ENCODE measurements at regions not wholly inside any gene's neighbourhood (a gene's known extent, or its start where the extent isn't known, plus 50 kb on each side); places are given as distances from the start of the nearest gene placed in this dataset.

- TF ChIP-seq, protein P1, sequence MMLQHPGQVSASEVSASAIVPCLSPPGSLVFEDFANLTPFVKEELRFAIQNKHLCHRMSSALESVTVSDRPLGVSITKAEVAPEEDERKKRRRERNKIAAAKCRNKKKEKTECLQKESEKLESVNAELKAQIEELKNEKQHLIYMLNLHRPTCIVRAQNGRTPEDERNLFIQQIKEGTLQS (IDR thresholded peaks at IDR 0.05) = 0 out of 2 replicates have a peak, but pooled peaks have one; percentile 33
- TF ChIP-seq, protein P1 (CRISPR knock-in tag; conservative IDR thresholded peaks at IDR 0.05) = no peak
- TF ChIP-seq CREM (IDR thresholded peaks at IDR 0.05; ENCODE audit: low read depth) = peak; percentile 54; the same call in 1 of the 2 replicates
These were observed 355.3 kb downstream of the INSIG2 start (continued) for GRCh38 chr2:118443596-118443995.

DNA sequence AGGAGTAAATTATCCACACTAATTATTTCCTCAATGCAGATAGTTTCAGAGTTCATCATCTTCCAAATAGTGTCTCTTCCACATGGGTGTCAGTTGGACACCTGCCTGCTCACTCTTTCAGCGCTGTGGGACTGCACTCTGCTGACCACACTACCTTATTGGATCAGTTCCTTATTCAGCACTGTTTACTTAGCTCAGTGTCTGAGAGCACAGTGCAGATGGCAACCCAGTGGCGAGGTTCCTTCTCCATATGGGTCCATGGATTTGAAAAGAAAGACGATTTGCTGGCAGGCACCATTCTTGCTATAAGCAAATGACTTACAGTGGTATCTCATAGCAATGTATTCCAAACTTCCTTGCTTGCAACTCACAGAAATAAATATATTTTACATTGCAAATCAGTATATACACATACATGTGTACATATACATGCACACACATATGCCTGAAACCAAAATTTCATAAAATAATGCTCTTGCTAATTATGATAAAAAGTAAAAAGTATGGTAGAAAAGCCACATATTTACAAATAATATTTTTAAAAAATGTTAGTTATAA, 354.8 kb downstream of the INSIG2 start:
- Histone ChIP-seq H3K9me3 (replicated peaks; ENCODE audit: control insufficient read depth, insufficient read depth, low read depth, low read length) (no peaks in the 10 kb centered on the region; the same call in 1 of the 2 replicates), H2AFZ (ENCODE audit: low read depth, low read length) (no peak overlapping the region), H3K27ac (ENCODE audit: extremely low read depth, low read depth, low read length) (no peak overlapping the region), H3K36me3 (ENCODE audit: control insufficient read depth, insufficient read depth, low read length) (no peaks in the 10 kb centered on the region), H3K4me3 (no peak overlapping the region), H3K79me2 (ENCODE audit: control insufficient read depth, insufficient read depth, low read length) (no peaks in the 10 kb centered on the region), H4K20me1 (replicated peaks; ENCODE audit: control insufficient read depth, insufficient read depth, low read length) (no peaks in the 10 kb centered on the region), H3K27me3 (ENCODE audit: control insufficient read depth in 2 of 2, insufficient read depth in 2 of 2, low read length in 2 of 2) (no peaks in the 10 kb centered on the region), H3K9me1 (ENCODE audit: control insufficient read depth, insufficient read depth, low read length) (no peaks in the 10 kb centered on the region), H3K4me1 (replicated peaks in 1 of 2; ENCODE audit: control insufficient read depth in 2 of 2, insufficient read depth in 2 of 2, low read length in 2 of 2) (no peaks in the 10 kb centered on the region), H3K9ac (ENCODE audit: insufficient read depth in 1 of 2, low read depth in 2 of 2, low read length in 2 of 2) (no peak overlapping the region), H3K4me2 (ENCODE audit: insufficient read depth, low read length) (no peak overlapping the region)
- DNase-seq (ENCODE audit: extremely low read depth in 1 of 4, low spot score in 3 of 4) (no peak), ATAC-seq (0 out of 3 replicates have a peak, but pooled peaks have one; percentile 34), FAIRE-seq (no peak)
- intact Hi-C loops (cut with micrococcal nuclease) = no loop called here
- ChIA-PET POLR2A (no interaction called here), CTCF (ENCODE audit: low intra/inter-chr PET ratio) (no interaction called here)
- in situ Hi-C loops (cut with MboI) = no loop called here
- no TSS peak for BruUV-seq (replicated peaks)
- 0% methylated on average over 3 of the region's 3 CpGs for WGBS (ENCODE audit: insufficient coverage, low coverage, missing lambda C conversion rate)
- TF ChIP-seq RFX5 (IDR thresholded peaks at IDR 0.05; ENCODE audit: low read depth, low read length) = no peak
- no peak for TF ChIP-seq CSDE1 (IDR thresholded peaks at IDR 0.05)
- no peak for TF ChIP-seq PURB (CRISPR knock-in tag; IDR thresholded peaks at IDR 0.05; ENCODE audit: low read depth)
- TF ChIP-seq, protein P2, sequence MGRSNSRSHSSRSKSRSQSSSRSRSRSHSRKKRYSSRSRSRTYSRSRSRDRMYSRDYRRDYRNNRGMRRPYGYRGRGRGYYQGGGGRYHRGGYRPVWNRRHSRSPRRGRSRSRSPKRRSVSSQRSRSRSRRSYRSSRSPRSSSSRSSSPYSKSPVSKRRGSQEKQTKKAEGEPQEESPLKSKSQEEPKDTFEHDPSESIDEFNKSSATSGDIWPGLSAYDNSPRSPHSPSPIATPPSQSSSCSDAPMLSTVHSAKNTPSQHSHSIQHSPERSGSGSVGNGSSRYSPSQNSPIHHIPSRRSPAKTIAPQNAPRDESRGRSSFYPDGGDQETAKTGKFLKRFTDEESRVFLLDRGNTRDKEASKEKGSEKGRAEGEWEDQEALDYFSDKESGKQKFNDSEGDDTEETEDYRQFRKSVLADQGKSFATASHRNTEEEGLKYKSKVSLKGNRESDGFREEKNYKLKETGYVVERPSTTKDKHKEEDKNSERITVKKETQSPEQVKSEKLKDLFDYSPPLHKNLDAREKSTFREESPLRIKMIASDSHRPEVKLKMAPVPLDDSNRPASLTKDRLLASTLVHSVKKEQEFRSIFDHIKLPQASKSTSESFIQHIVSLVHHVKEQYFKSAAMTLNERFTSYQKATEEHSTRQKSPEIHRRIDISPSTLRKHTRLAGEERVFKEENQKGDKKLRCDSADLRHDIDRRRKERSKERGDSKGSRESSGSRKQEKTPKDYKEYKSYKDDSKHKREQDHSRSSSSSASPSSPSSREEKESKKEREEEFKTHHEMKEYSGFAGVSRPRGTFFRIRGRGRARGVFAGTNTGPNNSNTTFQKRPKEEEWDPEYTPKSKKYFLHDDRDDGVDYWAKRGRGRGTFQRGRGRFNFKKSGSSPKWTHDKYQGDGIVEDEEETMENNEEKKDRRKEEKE (IDR thresholded peaks at IDR 0.05; ENCODE audit: borderline replicate concordance in 1 of 2, control insufficient read depth in 1 of 2, low read depth in 2 of 2, low read length in 1 of 2) = no peak
- no peak for TF ChIP-seq STAT5B (CRISPR knock-in tag; IDR thresholded peaks at IDR 0.05)
- no peak for TF ChIP-seq ZNF436 (CRISPR knock-in tag; IDR thresholded peaks at IDR 0.05)
- TF ChIP-seq RBM17 (IDR thresholded peaks at IDR 0.05; ENCODE audit: borderline replicate concordance, low read depth, low read length) = no peak
- TF ChIP-seq ZBTB26 (CRISPR knock-in tag; IDR thresholded peaks at IDR 0.05) = no peak
- no peak for TF ChIP-seq MEF2D (tag; conservative IDR thresholded peaks at IDR 0.05; ENCODE audit: low read depth)
- TF ChIP-seq ZBTB34 (CRISPR knock-in tag; IDR thresholded peaks at IDR 0.05) = no peak
- no peak for TF ChIP-seq U2AF1 (optimal IDR thresholded peaks at IDR 0.05; ENCODE audit: low read depth, low read length)

Data from K562 (cell line).